Skeletal muscle cell (primary cell): ENCODE measurements at regions not wholly inside any gene's neighbourhood (a gene's known extent, or its start where the extent isn't known, plus 50 kb on each side); places are given as distances from the start of the nearest gene placed in this dataset.
A peak's percentile ranks its signal among the peaks of the same experiment; 100 is the strongest.
"Not testable (repeated sequence)": the region's sequence is repeated elsewhere in the genome, so short reads cannot be mapped to it uniquely, and the experiment has no call there.

Experiments
- DNase-seq: peaks from one replicate; pipeline ENCODE4 v3.0.0-alpha.2; 2010; ENCODE audit warnings: low read depth
- H3K4me3 ChIP-seq: 2 replicates; pipeline ENCODE4 v1.5.1; 2011; ENCODE audit warnings: low read depth, mild to moderate bottlenecking, control low read depth, low read length, moderate library complexity

- H3K4me3 ChIP-seq: peak overlapping the region; percentile 26
- DNase-seq: no peak
Observed at GRCh38 chr3:88000853-88001252, 58.0 kb downstream of the CGGBP1 start.

GRCh38 chr3:87997966-87998365, 60.8 kb downstream of the CGGBP1 start:
- H3K4me3 ChIP-seq: no peak overlapping the region
- DNase-seq: no peak

- peak; percentile 36 for DNase-seq
- H3K4me3 ChIP-seq: no peak overlapping the region
Observed at GRCh38 chr3:87997298-87997697, 61.5 kb downstream of the CGGBP1 start.

- H3K4me3 ChIP-seq: no peak overlapping the region
- DNase-seq: no peak
Observed at GRCh38 chr3:87996882-87997281, 61.9 kb downstream of the CGGBP1 start.

GRCh38 chr3:87993566-87993965, 65.2 kb downstream of the CGGBP1 start:
- no peak for DNase-seq
- H3K4me3 ChIP-seq: no peak overlapping the region

- H3K4me3 ChIP-seq: no peak overlapping the region
- DNase-seq: peak; percentile 4
Observed at GRCh38 chr3:87987952-87988351, 70.9 kb downstream of the CGGBP1 start.

GRCh38 chr3:87982421-87982820, 76.4 kb downstream of the CGGBP1 start:
- H3K4me3 ChIP-seq: no peak overlapping the region
- DNase-seq: no peak

- no peak overlapping the region for H3K4me3 ChIP-seq
- no peak for DNase-seq
Observed at GRCh38 chr3:87979527-87979926, 79.3 kb downstream of the CGGBP1 start.

GRCh38 chr3:87977765-87978164, 81.0 kb downstream of the CGGBP1 start:
- no peak overlapping the region for H3K4me3 ChIP-seq
- no peak for DNase-seq

- no peak for DNase-seq
- H3K4me3 ChIP-seq: no peak overlapping the region
Observed at GRCh38 chr3:87975716-87976115, 83.1 kb downstream of the CGGBP1 start.

- no peak for DNase-seq
- no peak overlapping the region for H3K4me3 ChIP-seq
Observed at GRCh38 chr3:87973906-87974305, 84.9 kb downstream of the CGGBP1 start.

- DNase-seq: no peak
- H3K4me3 ChIP-seq: no peak overlapping the region
Observed at GRCh38 chr3:87969620-87970019, 89.2 kb downstream of the CGGBP1 start.

- no peak overlapping the region for H3K4me3 ChIP-seq
- no peak for DNase-seq
Observed at GRCh38 chr3:87968668-87969067, 90.1 kb downstream of the CGGBP1 start.

- no peak for DNase-seq
- H3K4me3 ChIP-seq: no peak overlapping the region
Observed at GRCh38 chr3:87958289-87958688, 100.5 kb downstream of the CGGBP1 start.

- no peak for DNase-seq
- no peak overlapping the region for H3K4me3 ChIP-seq
Observed at GRCh38 chr3:87957575-87957974, 101.2 kb downstream of the CGGBP1 start.

- no peak overlapping the region for H3K4me3 ChIP-seq
- no peak for DNase-seq
Observed at GRCh38 chr3:87949879-87950208, 109.0 kb downstream of the CGGBP1 start.

- no peak overlapping the region for H3K4me3 ChIP-seq
- no peak for DNase-seq
Observed at GRCh38 chr3:87949189-87949878, 109.5 kb downstream of the CGGBP1 start.

- not testable (repeated sequence) for H3K4me3 ChIP-seq, DNase-seq
Observed at GRCh38 chr3:87946007-87946406, 112.8 kb downstream of the CGGBP1 start.

- not testable (repeated sequence) for H3K4me3 ChIP-seq, DNase-seq
Observed at GRCh38 chr3:87942256-87942655, 116.5 kb downstream of the CGGBP1 start.

GRCh38 chr3:87924485-87924884, 134.3 kb downstream of the CGGBP1 start:
- DNase-seq: no peak
- H3K4me3 ChIP-seq: no peak overlapping the region

- H3K4me3 ChIP-seq: no peak overlapping the region
- no peak for DNase-seq
Observed at GRCh38 chr3:87920549-87920948, 138.3 kb downstream of the CGGBP1 start.

- DNase-seq: no peak
- no peak overlapping the region for H3K4me3 ChIP-seq
Observed at GRCh38 chr3:87901141-87901540, 157.7 kb downstream of the CGGBP1 start.
